GM12892 (cell line): ENCODE measurements at regions not wholly inside any gene's neighbourhood (a gene's known extent, or its start where the extent isn't known, plus 50 kb on each side); places are given as distances from the start of the nearest gene placed in this dataset.

Experiments used
- POLR2A ChIP-seq: IDR thresholded peaks from 2 replicates; pipeline ENCODE4 v1.6.1; 2011; ENCODE audit warnings: low read depth, low read length, control low read depth
- POLR2AphosphoS5 ChIP-seq: IDR thresholded peaks from 2 replicates; pipeline ENCODE4 v1.6.1; 2011; ENCODE audit warnings: low read depth, low read length, control low read depth

GRCh38 chr6:8651998-8652397, 216.7 kb upstream of the SLC35B3 start:
- no peak for TF ChIP-seq POLR2A
- no peak for TF ChIP-seq POLR2AphosphoS5
